DMS79 treated with DMSO at 0.1 percent for 48 hours (cell line): ENCODE measurements at regions not wholly inside any gene's neighbourhood (a gene's known extent, or its start where the extent isn't known, plus 50 kb on each side); places are given as distances from the start of the nearest gene placed in this dataset.

Experiments
- DNase-seq: peaks from one replicate; lab custom pipeline; 2025; lab: John Stamatoyannopoulos, UW

DNA sequence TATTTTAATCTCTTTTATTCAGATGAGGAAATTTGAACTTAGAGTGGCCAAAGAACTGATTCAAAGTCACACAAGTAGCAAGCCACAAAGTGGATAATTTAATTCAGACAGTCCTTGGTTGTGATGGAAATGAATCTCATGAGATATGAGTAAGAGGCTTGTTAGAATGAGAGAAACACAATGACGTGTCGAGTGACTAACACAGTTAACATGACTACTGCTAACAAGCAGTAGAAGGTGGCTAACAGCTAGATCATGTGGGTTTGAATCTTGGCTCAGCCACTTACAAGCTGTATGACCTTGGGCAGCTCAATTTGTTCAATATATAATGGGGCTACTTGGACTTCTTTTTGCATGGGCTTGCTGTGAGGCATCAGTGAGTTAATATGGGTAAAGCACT, 104.5 kb upstream of the LMO4 start:
- DNase-seq = no peak

DNA sequence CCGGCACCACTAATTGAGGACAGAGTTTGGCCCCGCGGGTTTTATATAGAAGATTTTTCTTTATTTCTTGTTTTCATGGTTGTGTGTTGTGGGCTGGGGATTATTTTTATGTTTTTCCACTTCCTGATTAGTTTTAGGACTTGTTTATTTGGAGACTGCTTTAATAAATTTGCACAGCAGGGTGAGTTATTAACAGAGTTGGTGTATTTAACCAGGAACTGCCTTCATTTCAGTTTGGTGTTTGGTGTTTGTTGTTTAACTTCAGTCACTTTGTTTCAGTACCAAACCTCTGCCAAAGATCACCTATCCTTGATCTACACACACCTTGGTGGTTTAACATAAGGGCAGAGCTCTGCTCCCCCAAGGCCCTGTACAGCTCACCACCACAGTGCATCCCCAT, 103.5 kb upstream of the LMO4 start:
- no peak for DNase-seq

DNA sequence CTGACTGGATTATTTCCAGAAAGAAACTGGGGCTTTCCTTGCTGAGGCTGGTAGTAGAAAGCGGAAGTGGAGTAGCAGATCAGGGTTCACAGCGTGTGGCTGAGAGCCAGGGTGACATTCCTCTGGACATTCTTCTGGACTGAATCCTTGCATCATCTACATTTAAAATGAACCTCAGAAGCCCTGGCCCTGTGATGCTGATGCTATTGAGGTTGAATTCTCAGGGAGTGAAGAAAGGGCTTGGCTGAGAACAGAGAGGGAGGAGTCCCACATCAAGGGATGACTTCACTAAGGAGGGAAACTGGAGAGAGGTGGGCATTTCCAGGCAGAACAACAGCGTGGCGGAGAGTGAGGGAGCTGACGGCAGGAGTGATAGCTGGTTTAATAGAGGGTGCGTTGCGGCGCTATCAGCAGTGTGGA, 102.3 kb upstream of the LMO4 start:
- DNase-seq = peak; percentile 34

DNA sequence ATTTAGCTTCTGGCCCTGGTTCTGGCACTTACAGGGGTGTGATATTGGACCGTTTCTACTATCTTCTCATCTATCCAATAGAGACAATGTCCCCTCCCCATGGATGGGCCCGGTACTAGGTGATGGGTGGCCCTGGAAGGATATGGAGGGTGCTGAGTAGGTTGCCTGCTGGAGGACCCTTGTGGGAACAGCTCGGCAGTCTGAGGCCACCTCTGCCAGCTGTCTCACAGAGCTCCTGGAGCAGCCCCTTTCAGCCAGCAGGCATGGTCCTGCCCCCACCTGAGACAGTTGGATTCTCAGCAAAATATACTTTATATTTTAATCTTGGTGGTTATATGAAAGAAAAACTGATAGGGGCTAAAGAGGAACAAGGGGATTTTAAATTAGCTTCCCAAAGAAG, 101.0 kb upstream of the LMO4 start:
- DNase-seq = no peak

DNA sequence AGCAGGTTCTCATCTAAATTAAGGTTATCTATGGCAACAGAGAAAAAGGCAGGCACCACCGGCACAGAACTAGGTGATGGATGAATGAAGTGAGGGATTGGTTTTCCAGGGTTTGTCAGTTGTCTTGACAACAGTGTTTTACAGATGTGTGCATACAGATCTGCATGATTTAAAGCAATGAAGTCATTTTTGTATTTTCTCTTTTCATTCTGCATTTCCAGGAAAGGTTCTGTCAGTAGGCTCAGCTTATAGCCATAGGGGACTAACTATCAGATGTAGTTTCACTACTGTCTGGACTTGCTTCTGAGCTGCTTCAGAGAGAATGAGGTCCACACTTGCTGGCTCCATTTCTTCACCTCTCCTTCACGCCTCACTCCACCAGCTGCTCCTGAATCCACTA, 98.2 kb upstream of the LMO4 start:
- no peak for DNase-seq

DNA sequence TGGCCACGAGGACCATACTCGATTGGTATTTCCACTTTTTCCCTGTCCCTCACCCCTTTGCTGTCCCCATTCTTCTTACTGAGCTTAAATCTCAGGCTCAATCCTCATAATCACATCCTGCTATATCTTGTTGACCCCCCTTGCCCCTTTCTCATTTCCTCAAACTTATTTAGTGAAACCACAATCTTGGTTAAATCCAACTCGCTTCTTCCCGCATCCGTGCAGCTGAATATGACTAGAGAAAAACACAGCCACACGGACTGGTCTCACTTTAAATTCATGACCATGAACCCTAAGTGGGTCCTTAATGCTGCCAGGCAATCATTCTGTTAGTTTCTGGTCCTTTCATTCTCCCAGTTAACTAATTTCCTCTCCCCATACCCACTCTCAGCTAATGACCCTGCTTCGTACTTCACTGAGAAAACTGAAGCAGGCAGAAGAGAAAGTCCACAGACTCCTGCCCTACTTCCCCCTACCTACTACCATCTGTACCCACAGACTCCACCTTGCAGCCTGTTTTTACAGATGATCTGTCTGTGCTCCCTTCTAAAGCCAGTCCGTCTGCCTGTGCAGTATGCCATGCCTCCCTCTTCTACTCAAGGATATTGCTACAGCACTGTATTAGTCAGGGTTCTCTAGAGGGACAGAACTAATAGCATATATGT, 96.8 kb upstream of the LMO4 start:
- DNase-seq = peak; percentile 57

DNA sequence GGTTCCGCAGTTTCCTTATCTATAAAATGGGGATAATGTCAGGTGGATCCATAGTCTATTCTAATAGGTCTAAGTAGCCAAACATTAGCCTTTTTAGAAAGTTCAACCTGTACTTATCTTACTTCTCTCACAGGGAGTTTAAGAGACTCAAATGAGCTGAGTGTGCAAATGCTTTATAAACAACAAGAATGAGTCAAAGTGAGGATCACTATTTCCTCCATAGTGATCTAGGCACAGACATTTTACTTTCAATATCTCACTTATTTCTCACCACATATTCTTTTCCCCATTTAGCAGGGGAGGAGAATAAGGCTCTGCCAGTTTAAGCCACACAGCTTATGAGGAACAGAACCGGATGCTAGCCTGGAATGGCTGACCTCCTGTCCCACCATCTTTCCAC, 92.1 kb upstream of the LMO4 start:
- DNase-seq = no peak

DNA sequence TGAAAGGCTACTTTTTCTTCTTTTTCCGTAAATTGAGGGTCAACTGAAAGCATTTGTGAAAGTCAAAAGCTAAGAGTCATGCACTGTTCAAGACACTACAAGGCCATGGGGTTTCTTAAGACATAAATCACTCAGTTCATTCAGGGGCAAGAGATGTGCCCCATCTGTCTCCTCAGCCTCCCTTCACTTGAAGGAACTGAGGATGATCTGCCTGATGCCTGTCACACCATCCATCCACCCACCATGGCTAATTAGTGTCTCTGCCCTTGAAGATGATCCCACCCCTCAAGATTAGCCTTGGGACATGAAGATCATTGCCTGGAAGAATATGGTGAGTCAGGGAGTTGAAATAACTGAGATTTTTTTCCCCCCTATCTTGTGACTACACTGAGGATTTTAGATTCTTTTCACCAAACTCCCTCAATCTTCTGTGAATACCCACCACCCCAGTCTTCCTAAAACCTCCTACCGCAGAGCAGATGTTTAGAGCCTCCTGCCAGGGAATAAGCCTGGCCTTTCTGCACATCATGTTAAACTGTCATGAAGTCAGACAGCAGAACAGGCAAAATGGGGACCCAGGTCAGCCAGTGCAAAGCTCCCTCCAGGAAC, 88.6 kb upstream of the LMO4 start:
- DNase-seq = no peak

DNA sequence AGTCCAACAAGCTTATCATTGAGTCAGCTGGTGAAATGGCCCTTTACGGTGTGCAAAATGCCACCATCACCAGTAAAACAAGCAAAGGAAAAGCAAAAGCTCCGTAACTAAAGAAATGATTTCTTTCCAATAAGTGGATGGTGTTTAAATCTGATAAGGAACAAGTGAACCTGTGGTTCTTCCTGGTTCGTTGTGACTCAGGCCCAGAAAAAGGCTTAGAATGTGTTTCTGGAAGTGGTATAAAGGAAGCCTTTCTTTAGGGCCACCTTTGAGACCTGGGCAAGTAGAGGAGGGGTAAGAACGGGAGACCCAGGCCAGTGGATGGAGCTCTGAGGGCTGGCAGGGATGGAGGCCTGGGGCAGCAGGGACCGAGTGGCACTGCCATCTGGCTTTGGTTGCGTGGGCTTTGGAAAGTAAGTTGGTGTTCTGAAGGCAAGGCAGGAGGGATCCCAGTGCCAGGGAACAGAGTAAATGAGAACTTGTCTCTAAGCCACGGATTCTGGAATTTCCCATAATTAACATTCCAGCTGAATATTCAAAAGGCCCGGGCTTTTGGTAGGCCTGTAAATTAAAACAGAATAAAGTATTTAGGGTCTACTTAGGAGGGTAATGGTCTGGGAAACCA, 87.9 kb upstream of the LMO4 start:
- DNase-seq = no peak

DNA sequence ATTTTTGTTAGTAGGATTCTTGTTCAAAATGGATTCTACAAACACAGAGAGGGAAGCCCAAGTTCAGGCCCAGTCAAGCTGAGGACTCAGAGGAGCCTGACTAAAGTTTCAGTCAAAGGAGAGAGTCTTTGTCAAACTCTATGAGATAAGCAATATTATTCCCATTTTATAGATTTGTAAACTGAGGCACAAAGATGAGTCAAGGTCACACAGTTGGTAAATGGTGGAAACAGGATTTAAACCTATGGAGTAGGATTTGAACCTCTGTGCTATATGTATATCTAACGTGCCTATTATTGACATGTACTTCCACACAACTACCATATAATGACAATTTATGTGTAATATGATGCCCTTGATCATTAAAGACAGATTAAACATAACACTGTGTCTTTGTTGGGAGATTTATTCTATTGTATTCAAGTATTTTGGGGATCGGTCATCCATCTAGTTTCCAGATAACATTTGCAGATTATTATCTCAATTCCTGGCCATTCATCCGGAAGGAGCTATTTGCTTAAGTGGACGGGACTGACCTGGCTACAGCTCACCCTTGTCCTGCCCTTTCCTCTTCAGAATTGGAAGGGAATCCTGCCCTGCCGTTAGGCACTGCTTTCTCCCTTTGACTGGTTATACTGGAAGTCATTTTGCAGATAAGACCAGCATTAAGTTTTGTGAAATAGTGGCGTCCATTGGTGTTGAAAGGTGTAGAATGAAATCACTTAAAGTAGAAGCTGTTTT, 86.1 kb upstream of the LMO4 start:
- no peak for DNase-seq

DNA sequence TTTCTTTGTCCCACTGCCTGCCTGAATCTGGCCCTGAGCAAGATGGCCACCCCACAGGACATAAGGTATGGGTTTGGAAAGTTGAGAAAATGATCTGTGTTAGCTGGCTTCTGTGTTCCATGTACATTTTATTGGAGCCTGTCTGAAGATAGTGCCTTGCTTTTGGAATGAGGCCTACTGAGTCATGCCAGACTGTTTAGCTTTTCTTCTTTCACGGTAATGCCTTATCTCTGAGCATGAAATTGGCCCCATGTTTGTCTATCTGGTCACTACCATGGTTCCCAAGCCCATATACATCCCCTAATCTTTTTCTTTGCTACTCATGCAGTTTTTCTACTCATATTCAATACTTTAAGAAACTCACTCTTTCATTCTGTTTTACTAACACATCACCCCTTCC, 85.1 kb upstream of the LMO4 start:
- DNase-seq = no peak

DNA sequence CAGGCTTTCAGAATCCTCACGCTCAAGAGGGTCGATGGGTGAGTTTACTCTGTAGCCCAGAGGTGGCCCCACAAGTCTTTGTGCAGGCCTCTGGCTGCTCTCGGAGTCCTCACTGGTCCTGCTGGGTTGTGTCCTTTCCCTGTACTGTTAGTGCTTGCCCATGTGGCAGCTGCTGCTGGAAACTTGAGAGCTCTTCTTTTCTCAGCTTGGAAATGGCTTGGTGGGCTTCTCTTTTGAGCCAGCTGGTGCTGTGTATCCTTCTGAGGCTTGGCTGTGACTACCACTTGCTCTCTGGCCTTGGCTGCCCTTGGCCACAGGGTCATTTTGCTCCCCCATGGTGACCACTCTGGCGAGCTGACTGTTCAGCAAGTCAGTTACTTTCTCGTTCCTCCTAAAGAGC, 82.2 kb upstream of the LMO4 start:
- no peak for DNase-seq

DNA sequence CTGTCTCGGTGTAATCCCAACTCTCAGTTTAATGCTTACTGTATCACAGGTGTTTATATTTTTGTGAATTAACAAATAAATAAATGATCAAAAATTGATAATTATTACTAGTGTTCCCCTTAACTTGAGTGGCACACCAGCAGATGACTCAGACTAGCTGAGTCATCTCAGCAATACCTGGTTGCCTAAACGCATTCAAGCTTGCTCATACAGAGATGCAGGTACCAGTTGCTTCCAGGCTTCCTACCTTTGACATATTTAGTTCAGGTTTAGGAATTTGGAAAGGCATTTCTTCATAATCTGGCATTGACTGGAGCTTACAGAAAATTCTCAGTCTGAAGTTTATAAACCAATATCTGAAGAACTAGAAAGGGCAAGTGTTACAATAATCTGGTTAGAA, 78.9 kb upstream of the LMO4 start:
- no peak for DNase-seq

DNA sequence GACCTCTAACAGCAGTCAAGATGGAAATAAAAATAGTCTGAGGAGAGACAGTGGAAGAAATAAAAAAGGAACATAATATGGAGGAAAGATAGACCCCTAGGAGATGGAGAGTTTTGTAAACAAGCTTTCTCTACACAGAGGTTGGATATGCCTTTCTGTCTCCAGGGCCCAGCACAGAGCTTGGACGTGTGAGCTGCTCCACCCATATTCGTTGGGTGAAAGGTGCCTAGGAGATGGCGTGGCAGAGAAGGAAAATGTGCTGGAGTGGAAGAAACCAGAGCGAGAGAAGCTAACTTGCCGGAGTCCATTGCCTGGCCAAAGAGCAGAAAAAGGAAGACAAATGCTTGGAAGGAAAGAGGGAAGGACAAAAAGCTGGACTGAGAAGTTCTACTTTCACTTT, 78.3 kb upstream of the LMO4 start:
- DNase-seq = no peak

DNA sequence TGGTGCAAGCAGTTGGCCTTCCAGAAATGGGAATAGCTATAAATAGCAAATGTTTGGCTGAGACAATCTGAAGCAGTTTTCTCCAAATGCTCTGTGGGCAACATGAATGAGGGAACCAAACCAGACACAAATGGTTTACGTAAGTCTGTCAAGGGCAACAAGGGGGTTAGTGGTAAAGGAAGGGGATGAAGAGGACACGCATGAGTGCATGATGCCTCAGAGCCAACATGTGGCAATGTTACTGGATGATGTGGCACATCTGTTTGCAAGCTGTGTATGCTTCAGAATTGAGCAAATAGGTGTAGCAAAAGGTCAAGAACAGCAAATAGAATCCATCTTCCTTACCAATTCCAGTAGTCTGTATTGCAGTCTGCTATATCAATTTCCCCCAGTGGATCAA, 76.3 kb upstream of the LMO4 start:
- no peak for DNase-seq

DNA sequence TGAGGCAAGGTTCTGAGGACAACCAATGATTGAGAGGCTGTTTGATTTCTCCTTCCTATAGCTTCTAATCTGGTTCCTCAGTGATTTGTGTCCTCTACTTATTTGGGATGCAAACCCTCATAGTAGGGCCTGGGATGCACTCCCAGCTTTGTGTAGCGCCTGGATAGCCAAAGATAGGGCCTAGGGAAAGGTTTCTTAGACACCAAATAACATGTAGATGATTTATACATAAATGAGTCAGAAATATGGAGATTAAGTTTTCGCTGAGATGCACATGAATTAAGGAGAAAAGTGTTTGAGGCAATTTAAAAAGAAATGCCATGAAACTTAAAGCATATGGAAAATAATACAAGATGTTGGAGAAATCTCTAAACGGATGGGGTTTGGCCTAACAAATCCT, 66.0 kb upstream of the LMO4 start:
- DNase-seq = no peak

DNA sequence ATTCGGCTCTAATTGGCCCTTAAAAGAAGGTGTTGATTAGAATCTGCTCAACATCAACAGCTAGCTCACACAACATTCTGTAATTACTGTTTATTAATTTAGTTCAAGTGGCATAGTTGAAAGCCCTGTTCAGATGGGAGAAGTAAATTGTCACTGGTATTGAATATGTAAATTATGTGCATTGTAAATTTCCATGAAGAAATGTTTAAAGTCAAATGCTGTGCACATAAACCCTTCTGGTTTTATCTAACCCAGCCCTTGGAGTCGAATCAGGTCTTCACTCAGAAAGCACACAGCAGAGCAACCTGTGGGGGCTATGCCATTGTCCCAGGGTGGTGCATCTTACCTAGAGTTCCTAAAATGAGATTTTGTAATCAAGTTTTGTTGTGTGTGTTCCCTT, 65.4 kb upstream of the LMO4 start:
- no peak for DNase-seq

DNA sequence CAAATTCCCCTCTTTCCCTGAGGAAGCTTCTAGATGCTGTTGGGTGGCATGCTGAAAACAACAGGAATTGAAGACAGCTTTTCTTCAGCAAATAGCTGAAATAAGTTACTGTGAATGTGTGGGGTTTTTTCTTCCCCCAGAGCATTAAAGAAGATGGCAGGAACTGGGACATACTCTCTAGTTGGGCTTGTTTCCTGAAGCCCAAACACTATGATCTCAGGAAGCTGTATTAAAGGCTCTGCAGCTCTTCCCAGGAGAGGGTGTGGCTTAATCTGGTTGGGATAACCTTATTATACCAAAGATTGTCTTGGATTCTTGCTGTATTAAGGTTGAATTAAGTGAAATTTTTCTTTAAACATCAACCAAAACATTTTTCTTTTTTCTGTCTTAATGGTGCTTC, 64.9 kb upstream of the LMO4 start:
- DNase-seq = no peak

DNA sequence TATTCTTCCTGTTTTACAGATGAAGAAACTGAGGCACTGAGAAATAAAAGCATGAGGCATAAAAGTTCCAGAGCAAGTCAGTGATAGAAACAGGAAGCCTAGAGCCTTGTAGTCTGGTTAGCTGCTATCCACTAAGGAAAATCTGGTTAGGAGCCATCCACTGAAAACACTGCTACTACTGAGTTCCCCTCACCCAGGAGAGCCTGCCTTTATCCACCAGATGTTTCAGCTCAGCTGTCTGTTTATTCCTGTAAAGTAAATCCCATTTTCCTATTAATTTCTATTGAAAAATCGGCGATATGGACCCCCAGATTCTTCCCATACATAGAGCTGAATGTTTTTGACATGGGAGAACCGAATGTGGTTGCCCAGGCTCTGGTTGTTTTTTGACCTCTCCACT, 63.7 kb upstream of the LMO4 start:
- DNase-seq = no peak

DNA sequence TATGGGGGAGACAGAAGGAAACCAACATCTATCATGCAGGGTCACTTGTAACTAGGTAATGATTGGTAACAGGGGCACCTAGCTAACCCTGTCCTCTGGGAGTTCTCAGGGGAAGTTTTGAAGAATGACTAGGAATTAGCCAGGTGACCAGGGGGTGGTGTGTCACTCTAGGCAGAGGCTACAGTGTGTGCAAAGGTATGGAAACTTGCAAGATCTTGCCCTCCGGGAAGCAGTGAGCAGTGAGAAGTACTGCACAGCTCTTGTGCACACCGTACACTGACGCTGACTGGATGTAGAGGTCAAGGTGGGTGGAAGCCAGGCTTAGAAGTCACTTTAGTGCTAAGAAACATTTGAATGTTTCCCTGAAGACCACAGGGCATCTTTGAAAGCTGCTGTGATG, 62.9 kb upstream of the LMO4 start:
- DNase-seq = no peak

DNA sequence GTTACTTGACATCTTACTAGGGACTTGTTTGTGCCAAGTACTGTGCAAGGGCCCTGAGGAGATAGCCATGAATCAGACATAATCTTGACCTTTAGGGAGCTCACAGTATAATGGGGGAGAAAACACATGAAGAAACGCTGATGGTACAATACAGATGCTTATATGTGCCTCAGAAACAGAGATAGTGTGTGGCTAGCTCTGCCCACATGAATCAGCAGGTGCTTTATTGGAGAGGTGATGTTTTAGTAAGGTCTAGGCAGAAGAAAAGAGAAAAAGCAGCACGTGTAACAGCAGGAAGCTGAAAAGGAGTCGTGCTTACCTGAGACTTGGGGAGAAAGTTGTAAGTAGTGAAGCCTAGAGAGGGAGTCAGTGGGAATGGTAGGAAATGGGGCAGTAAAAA, 60.6 kb upstream of the LMO4 start:
- DNase-seq = no peak

DNA sequence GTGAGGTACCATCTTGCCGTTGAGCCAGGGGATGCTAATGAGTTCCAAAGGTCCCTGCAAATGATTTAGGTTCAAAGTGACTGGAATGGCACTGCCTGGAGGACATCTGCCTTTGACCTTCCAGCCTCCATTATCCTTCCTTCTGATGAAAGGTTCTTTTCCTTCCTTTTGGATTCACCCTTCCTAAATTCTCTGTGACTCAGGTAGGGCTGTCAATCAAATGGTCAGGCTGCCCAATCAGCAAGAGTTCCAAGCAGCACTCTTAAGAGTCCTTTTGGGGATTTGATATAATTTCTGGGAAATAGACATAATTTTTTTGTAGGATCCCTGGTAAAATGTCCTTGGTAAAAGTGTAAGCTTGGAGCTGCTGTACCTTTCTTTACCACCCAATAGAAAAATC, 58.8 kb upstream of the LMO4 start:
- DNase-seq = no peak

DNA sequence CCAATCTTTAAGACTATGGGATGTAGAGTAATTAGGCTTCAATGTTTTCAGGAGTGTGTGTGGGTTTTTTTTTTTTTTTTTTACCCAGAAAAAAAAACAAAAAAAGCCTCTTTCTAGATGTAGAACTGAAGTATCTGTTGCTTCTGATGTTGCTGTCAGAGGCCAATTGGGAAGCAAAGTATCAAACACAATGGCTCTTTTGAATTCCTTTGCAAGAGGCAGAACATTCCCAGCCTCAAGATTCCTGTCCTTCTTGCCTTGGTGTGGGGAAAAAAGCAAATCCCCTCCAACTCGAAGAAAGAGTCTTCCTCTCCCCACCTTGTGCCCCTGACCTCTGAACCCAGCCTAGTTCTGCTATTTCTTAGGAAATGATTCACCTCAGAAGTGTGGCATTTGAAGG, 55.4 kb upstream of the LMO4 start:
- DNase-seq = no peak
